AG04449 (cell line): ENCODE measurements at regions not wholly inside any gene's neighbourhood (a gene's known extent, or its start where the extent isn't known, plus 50 kb on each side); places are given as distances from the start of the nearest gene placed in this dataset.

Experiments
- CTCF ChIA-PET: fragments of 350-600 bp; formaldehyde crosslinking; extraction: SDS; loops from one replicate; lab custom pipeline; 2021; ENCODE audit warnings: antibody characterized with exemption; lab: Yijun Ruan, JAX
- POLR2A ChIA-PET: fragments of 400-600, 350-600 bp; formaldehyde crosslinking; extraction: SDS; loops from one replicate; lab custom pipeline; 2020; ENCODE audit warnings: antibody characterized with exemption, inconsistent platforms; lab: Yijun Ruan, JAX
- DNase-seq: peaks from one replicate; pipeline ENCODE4 v3.0.0-alpha.2; 2010; ENCODE audit warnings: low read depth, low spot score
- H3K4me3 ChIP-seq: 2 replicates; pipeline ENCODE4 v1.5.1; 2011; ENCODE audit warnings: low read depth, mild to moderate bottlenecking, control low read depth, low read length
- TF ChIP-seq, protein P1 (sequence below): IDR thresholded peaks from one replicate; pipeline ENCODE4 v1.5.1; 2011; ENCODE audit warnings: mild to moderate bottlenecking, moderate library complexity, low read length, control low read depth, inconsistent platforms; ENCODE audit not compliant: insufficient read depth; ENCODE audit errors: missing control alignments

DNA sequence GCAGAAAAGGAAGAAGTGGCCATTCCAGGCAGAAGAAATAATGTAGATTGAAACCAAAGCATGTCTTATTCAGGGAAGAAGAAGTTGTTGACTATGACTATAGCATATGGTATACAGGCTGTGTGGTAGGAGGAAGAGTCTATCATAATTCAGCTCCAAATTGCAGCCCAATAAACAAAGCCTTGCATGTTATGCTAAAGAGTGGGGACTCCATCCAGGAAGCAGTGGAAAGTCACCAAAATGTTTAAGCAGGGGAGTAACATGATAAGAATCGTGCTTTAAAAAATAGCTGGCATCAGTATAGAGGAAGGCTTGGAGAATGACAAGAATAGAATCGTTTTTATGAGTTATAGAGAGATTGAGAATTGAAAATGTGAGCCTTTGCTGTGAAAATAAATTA lies 213.3 kb upstream of the ADGRL2 start:
- ChIA-PET CTCF (no interaction called here), POLR2A (no interaction called here)
- TF ChIP-seq, protein P1, sequence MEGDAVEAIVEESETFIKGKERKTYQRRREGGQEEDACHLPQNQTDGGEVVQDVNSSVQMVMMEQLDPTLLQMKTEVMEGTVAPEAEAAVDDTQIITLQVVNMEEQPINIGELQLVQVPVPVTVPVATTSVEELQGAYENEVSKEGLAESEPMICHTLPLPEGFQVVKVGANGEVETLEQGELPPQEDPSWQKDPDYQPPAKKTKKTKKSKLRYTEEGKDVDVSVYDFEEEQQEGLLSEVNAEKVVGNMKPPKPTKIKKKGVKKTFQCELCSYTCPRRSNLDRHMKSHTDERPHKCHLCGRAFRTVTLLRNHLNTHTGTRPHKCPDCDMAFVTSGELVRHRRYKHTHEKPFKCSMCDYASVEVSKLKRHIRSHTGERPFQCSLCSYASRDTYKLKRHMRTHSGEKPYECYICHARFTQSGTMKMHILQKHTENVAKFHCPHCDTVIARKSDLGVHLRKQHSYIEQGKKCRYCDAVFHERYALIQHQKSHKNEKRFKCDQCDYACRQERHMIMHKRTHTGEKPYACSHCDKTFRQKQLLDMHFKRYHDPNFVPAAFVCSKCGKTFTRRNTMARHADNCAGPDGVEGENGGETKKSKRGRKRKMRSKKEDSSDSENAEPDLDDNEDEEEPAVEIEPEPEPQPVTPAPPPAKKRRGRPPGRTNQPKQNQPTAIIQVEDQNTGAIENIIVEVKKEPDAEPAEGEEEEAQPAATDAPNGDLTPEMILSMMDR: no peak
- H3K4me3 ChIP-seq: no peak overlapping the region
- DNase-seq: no peak

DNA sequence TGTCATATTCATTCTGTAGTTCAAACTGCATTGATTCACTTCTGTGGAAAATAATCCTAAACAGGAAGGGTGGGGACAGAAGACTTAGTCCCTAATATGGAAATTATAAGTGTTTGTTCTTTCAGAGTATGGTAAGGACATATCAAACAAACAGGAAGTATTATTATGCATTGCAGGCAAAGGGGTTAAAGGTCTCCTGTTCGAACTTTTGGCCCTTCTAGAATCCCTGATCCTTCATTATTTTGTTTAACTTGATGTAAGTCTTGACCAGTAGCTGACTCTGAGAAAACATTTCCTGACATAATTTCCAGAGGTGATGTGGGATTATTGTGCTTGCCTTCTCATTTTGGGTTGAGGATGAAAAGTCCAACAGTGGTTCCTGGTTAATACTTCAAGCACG lies 215.4 kb upstream of the ADGRL2 start:
- H3K4me3 ChIP-seq: no peak overlapping the region
- ChIA-PET POLR2A (no interaction called here), CTCF (no interaction called here)
- TF ChIP-seq, protein P1: no peak
- no peak for DNase-seq

DNA sequence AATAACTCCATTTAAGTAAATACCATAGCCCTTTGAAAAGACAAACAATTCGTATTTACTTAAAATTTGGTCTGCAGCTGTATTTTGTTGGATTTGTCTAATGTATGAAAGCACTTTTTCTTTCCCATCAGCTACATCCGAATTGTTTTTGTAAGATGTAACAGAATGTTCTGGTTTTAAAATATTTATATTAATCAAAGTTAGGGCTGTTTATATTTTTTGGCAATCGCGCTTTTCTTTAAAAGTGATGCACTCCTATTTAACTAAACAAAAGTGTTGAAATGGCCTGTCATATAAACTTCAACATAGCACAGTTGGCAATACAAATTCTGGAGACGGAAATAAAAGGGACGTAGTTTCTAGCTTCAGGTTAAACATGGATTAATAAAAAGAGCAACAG lies 216.3 kb upstream of the ADGRL2 start:
- DNase-seq: no peak
- POLR2A ChIA-PET: no interaction called here
- no peak overlapping the region for H3K4me3 ChIP-seq
- TF ChIP-seq, protein P1: no peak
- CTCF ChIA-PET: interaction anchor here (0.8 kb wide), 1 partner anchor 34 kb away, joined by 3 read pairs; no protein-coding TSS in a partner anchor

DNA sequence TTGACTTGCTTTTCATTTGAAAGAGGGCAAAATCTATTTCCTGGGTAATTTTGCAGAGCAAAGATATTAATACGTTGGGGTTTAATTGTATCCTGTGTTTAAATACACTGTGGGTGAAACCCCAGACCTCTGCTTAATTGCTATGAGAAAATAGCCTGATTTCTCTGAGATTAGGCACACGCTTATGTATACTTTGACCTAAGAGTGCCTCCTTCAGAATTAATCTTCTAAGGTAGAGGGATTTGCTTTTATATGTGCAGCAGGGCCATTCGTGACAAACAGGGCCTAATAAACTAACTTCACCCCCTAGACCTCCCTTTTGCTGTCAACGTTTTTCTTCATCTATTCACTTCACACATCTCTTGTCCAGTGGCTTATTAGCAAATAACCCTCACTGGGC lies 216.9 kb upstream of the ADGRL2 start:
- ChIA-PET POLR2A (no interaction called here), CTCF (no interaction called here)
- no peak for DNase-seq
- H3K4me3 ChIP-seq: no peak overlapping the region
- TF ChIP-seq, protein P1: no peak

DNA sequence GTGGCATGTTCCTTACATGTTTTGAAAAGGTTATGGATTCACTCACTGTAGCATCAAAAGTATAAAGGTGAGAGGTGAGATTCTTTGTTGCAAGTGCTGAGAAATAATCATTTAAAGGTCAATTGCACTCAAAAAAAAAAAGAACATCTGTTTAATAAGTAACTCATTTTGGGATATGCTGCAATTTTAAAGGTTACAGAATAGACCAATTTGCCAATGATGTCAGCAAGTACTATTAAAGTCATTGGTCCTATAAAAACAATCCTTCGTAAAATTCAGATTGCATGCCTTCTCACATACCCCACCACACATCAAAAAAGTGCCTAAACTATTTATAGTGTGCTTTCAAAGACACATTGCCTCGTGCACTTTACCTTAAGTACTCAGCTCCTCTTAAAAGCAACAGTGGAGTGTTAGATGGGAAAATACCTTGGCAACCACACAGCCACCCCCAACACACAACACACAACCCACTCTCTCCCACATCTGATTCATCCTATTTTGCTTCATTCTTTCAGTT lies 218.2 kb upstream of the ADGRL2 start:
- ChIA-PET CTCF (no interaction called here), POLR2A (no interaction called here)
- no peak for DNase-seq
- no peak overlapping the region for H3K4me3 ChIP-seq
- TF ChIP-seq, protein P1: no peak

DNA sequence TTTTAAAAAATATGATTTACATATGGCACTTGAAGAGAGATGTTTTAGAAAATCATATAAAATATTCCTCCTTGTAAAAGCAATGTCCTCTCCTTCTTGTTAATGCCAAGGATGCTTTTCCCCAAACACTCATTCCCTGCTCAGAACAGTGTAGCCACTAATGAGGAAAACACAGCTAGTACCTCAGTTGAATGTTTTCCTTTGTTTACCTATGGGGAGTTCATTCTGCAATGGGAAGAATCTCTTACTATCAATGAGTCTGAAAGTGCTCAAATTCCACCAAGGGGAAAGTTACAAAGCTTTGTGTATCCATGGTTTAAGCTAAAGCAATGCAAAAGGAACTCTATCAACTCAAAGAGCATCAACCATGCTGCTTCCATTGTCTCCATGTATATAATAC lies 221.9 kb upstream of the ADGRL2 start:
- CTCF ChIA-PET: no interaction called here
- DNase-seq: no peak
- H3K4me3 ChIP-seq: no peak overlapping the region
- TF ChIP-seq, protein P1: no peak
- POLR2A ChIA-PET: no interaction called here
